Natural killer cell (primary cell): ENCODE measurements at regions not wholly inside any gene's neighbourhood (a gene's known extent, or its start where the extent isn't known, plus 50 kb on each side); places are given as distances from the start of the nearest gene placed in this dataset.

Experiments
- ATAC-seq, 3 donors: fragments of 150-1000 bp in 2 of 3; fragments of 200-7000 bp in 1 of 3; cut with Tn5 transposase; 1 replicate in 1 of 3; 2 replicates in 2 of 3; pipeline ENCODE4 v1.10.0; 2021; ENCODE audit warnings: mild to moderate bottlenecking in 2 of 3, moderate library complexity in 2 of 3
- DNase-seq, 2 donors: peaks; one replicate each; pipeline versions ENCODE4 v3.0.0 to v3.0.0-alpha.2; 2013 to 2021; ENCODE audit warnings: mixed read lengths in 1 of 2
- H3K27ac ChIP-seq: one replicate; pipeline ENCODE4 v1.5.1; 2013; ENCODE audit warnings: mild to moderate bottlenecking, low read length
- H3K27me3 ChIP-seq: one replicate; pipeline ENCODE4 v1.6.1; 2013; ENCODE audit warnings: low read length; ENCODE audit not compliant: control insufficient read depth, insufficient read depth
- H3K36me3 ChIP-seq: one replicate; pipeline ENCODE4 v1.6.1; 2013; ENCODE audit warnings: low read length; ENCODE audit not compliant: control insufficient read depth, insufficient read depth
- H3K4me1 ChIP-seq: one replicate; pipeline ENCODE4 v1.6.1; 2013; ENCODE audit warnings: low read length; ENCODE audit not compliant: control insufficient read depth, insufficient read depth
- H3K4me3 ChIP-seq: one replicate; pipeline ENCODE4 v1.5.1; 2013; ENCODE audit warnings: low read length
- H3K9me3 ChIP-seq: one replicate; pipeline ENCODE4 v1.6.1; 2013; ENCODE audit warnings: low read length; ENCODE audit not compliant: control insufficient read depth, insufficient read depth
- H3K27ac Mint-ChIP-seq, 2 donors: one replicate each; pipeline ENCODE4 v1.8.0; 2022; ENCODE audit warnings: mild to moderate bottlenecking in 2 of 2, mixed read lengths in 2 of 2, moderate library complexity in 1 of 2
- H3K27me3 Mint-ChIP-seq, 2 donors: one replicate each; pipeline ENCODE4 v1.8.0; 2022; ENCODE audit warnings: low read depth in 2 of 2, mixed read lengths in 2 of 2
- H3K36me3 Mint-ChIP-seq: one replicate; pipeline ENCODE4 v1.8.0; 2022; ENCODE audit warnings: mixed read lengths
- H3K4me1 Mint-ChIP-seq, 2 donors: one replicate each; pipeline ENCODE4 v1.8.0; 2022; ENCODE audit warnings: mixed read lengths in 2 of 2
- H3K4me3 Mint-ChIP-seq: one replicate; pipeline ENCODE4 v1.8.0; 2022; ENCODE audit warnings: mild to moderate bottlenecking, moderate library complexity, mixed read lengths
- H3K9me3 Mint-ChIP-seq, 2 donors: one replicate each; pipeline ENCODE4 v1.8.0; 2022; ENCODE audit warnings: mixed read lengths in 2 of 2
- CTCF ChIP-seq: fragments of 200-600 bp; IDR thresholded peaks from one replicate; pipeline ENCODE4 v1.8.0; 2022; ENCODE audit warnings: antibody characterized with exemption
- WGBS: methylation state at CpG from one replicate; pipeline ENCODE4 v1.1.7; 2013; ENCODE audit warnings: missing lambda C conversion rate; ENCODE audit not compliant: insufficient coverage; 5-methylcytosine and 5-hydroxymethylcytosine counted together
- intact Hi-C: fragments of 100-400 bp; cut with micrococcal nuclease; formaldehyde crosslinking; loops from one replicate; pipeline ENCODE4 v1.14.2; 2022

- no peaks in the 10 kb centered on the region for H3K27me3 ChIP-seq
- no peaks in the 10 kb centered on the region for H3K9me3 ChIP-seq
- H3K9me3 Mint-ChIP-seq: no peaks in the 10 kb centered on the region
- no peak overlapping the region for H3K4me3 Mint-ChIP-seq
- H3K4me1 ChIP-seq: no peaks in the 10 kb centered on the region
- H3K27ac ChIP-seq: no peak overlapping the region
- WGBS: 79% methylated on average over 3 of the region's 5 CpGs
- no peak overlapping the region for H3K4me3 ChIP-seq
- intact Hi-C loops: no loop called here
- H3K36me3 Mint-ChIP-seq: no peaks in the 10 kb centered on the region
- DNase-seq: no peak
- ATAC-seq: no peak
- peaks cover 10 to 15% of the 10 kb centered on the region in 2 donors for H3K27me3 Mint-ChIP-seq
- no peak overlapping the region for H3K27ac Mint-ChIP-seq
- H3K36me3 ChIP-seq: no peaks in the 10 kb centered on the region
- H3K4me1 Mint-ChIP-seq: no peaks in the 10 kb centered on the region
- TF ChIP-seq CTCF: no peak
These were observed 63.6 kb upstream of the ARID1B start for GRCh38 chr6:156713548-156713947.

- Mint-ChIP-seq H3K27ac (no peak overlapping the region), H3K4me3 (no peak overlapping the region), H3K9me3 (no peaks in the 10 kb centered on the region), H3K36me3 (no peaks in the 10 kb centered on the region), H3K27me3 (peaks cover 14 to 21% of the 10 kb centered on the region in 2 donors), H3K4me1 (no peaks in the 10 kb centered on the region)
- DNase-seq (no peak), ATAC-seq (no peak)
- Histone ChIP-seq H3K4me3 (no peak overlapping the region), H3K9me3 (no peaks in the 10 kb centered on the region), H3K4me1 (no peaks in the 10 kb centered on the region), H3K27me3 (no peaks in the 10 kb centered on the region), H3K27ac (no peak overlapping the region), H3K36me3 (no peaks in the 10 kb centered on the region)
- intact Hi-C loops: no loop called here
- TF ChIP-seq CTCF: no peak
- 81% methylated on average over 2 of the region's 4 CpGs for WGBS
These were observed 66.7 kb upstream of the ARID1B start for GRCh38 chr6:156710479-156710878.

GRCh38 chr6:156707818-156708217, 69.4 kb upstream of the ARID1B start:
- H3K27me3 Mint-ChIP-seq: peaks cover 9 to 15% of the 10 kb centered on the region in 2 donors
- Histone ChIP-seq H3K4me1 (no peaks in the 10 kb centered on the region), H3K27me3 (no peaks in the 10 kb centered on the region), H3K36me3 (no peaks in the 10 kb centered on the region), H3K9me3 (no peaks in the 10 kb centered on the region), H3K27ac (no peak overlapping the region), H3K4me3 (no peak overlapping the region)
- no peaks in the 10 kb centered on the region for H3K4me1 Mint-ChIP-seq
- H3K27ac Mint-ChIP-seq: no peak overlapping the region
- TF ChIP-seq CTCF: no peak
- H3K36me3 Mint-ChIP-seq: no peaks in the 10 kb centered on the region
- 94% methylated on average over 3 of the region's 3 CpGs for WGBS
- no peak overlapping the region for H3K4me3 Mint-ChIP-seq
- H3K9me3 Mint-ChIP-seq: no peaks in the 10 kb centered on the region
- no peak for ATAC-seq
- DNase-seq: no peak
- intact Hi-C loops: no loop called here

- Mint-ChIP-seq H3K27me3 (peaks cover 15 to 22% of the 10 kb centered on the region in 2 donors), H3K36me3 (no peaks in the 10 kb centered on the region)
- no peak for ATAC-seq
These were observed 73.5 kb upstream of the ARID1B start for GRCh38 chr6:156703719-156704118.

More at GRCh38 chr6:156703719-156704118, 73.5 kb upstream of the ARID1B start:
- H3K4me3 ChIP-seq: no peak overlapping the region
- H3K4me1 ChIP-seq: peaks cover 3% of the 10 kb centered on the region
- Mint-ChIP-seq H3K9me3 (no peaks in the 10 kb centered on the region), H3K4me1 (no peaks in the 10 kb centered on the region), H3K27ac (no peak overlapping the region), H3K4me3 (no peak overlapping the region)
- no peak overlapping the region for H3K27ac ChIP-seq
- no peak for TF ChIP-seq CTCF
- H3K36me3 ChIP-seq: no peaks in the 10 kb centered on the region
- intact Hi-C loops: no loop called here
- H3K27me3 ChIP-seq: no peaks in the 10 kb centered on the region
- no peaks in the 10 kb centered on the region for H3K9me3 ChIP-seq
- 93% methylated on average over 6 of the region's 6 CpGs for WGBS
- no peak for DNase-seq
